ENCODE measurements at regions not wholly inside any gene's neighbourhood (a gene's known extent, or its start where the extent isn't known, plus 50 kb on each side); places are given as distances from the start of the nearest gene placed in this dataset.
"Not testable (repeated sequence)": the region's sequence is repeated elsewhere in the genome, so short reads cannot be mapped to it uniquely, and the experiment has no call there.

DNA sequence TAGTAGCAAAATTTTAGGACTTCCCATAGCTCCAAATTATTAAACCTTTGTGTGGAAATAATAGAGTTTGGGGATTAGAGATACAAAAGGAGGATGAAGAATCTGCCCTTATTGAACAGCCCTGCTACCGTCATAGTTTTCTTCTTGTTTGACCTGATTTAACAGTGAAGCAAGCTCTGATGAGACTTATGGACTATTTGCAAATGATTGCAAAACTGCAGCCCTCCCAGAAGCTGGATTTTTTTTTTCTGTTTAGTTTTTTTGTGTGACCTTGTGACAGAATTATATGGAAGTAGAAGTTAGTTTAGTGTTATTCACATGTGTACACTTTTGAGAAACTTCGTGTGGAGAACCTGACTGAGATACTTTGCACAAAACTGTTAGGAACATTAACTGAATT lies 267.8 kb downstream of the KCNRG start:
- no peak overlapping the region for H3K4me3 ChIP-seq (ENCODE audit: low read depth, low read length)
- TF ChIP-seq, protein P1, sequence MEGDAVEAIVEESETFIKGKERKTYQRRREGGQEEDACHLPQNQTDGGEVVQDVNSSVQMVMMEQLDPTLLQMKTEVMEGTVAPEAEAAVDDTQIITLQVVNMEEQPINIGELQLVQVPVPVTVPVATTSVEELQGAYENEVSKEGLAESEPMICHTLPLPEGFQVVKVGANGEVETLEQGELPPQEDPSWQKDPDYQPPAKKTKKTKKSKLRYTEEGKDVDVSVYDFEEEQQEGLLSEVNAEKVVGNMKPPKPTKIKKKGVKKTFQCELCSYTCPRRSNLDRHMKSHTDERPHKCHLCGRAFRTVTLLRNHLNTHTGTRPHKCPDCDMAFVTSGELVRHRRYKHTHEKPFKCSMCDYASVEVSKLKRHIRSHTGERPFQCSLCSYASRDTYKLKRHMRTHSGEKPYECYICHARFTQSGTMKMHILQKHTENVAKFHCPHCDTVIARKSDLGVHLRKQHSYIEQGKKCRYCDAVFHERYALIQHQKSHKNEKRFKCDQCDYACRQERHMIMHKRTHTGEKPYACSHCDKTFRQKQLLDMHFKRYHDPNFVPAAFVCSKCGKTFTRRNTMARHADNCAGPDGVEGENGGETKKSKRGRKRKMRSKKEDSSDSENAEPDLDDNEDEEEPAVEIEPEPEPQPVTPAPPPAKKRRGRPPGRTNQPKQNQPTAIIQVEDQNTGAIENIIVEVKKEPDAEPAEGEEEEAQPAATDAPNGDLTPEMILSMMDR (IDR thresholded peaks at IDR 0.05; ENCODE audit: low read depth, low read length): no peak
- no peak for DNase-seq (ENCODE audit: low read depth, low spot score)
- in situ Hi-C loops (cut with HindIII; ENCODE audit: low sequenced_read_pairs): no loop called here

DNA sequence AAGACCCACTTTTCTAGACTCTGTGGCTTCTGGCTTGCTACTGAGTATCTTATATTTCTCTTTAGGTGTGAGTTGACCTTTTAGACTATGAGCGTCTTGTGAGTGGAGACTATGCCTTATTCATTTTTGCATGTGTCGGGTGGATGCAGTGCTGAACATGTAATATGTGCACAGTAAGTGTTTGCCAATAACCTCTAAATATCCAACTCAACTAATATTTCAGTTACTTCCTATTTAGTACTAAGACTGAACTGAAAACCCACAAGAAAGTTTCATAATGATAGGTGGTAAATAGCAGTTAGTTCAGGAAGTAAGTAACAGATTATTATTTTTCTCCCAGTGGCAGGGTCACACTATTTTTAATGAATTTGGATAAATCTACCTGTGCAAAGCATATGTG lies 269.3 kb downstream of the KCNRG start:
- no peak for DNase-seq (ENCODE audit: low read depth, low spot score)
- H3K4me3 ChIP-seq (ENCODE audit: low read depth, low read length): no peak overlapping the region
- TF ChIP-seq, protein P1 (IDR thresholded peaks at IDR 0.05; ENCODE audit: low read depth, low read length): no peak
- in situ Hi-C loops (cut with HindIII; ENCODE audit: low sequenced_read_pairs): no loop called here

DNA sequence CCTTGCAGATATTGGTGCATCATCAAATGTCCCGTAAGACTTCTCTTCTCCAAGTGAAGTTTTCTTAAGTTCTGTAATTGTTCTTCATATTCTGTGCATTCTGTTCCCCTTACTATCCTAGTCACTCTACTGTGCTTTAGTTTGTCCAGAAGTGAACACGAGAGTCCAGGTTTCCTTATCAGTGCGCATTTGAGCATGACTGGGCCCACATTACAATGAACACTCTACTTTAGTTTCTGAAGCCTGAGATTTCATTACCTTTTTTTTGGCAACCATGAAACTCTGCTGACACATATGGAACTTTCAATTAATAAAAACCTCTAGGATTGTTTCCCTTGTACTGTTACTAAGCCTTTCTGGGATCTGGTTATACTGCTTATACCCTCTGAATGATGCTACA lies 270.0 kb downstream of the KCNRG start:
- in situ Hi-C loops (cut with HindIII; ENCODE audit: low sequenced_read_pairs): no loop called here
- TF ChIP-seq, protein P1 (IDR thresholded peaks at IDR 0.05; ENCODE audit: low read depth, low read length): no peak
- no peak overlapping the region for H3K4me3 ChIP-seq (ENCODE audit: low read depth, low read length)
- DNase-seq (ENCODE audit: low read depth, low spot score): no peak

DNA sequence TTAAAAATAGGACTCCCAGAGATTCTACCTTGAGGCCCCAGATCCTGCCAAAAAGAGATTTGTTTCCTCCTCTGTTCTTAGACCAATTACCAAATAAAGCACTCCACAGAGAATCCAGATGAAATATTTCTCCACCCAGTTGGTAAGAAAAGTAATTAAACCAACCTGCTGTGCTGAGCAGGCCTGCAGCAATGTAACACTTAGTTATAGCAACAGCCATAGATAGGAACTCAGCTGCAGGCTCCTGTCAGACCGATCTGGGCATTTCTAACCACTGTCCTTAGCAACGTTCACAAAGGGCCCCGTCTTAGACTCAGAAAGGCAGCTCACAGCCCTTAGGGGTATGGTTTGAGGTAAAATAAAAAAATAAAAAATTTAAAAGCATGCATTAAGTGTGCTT lies 271.1 kb downstream of the KCNRG start:
- no peak for DNase-seq (ENCODE audit: low read depth, low spot score)
- TF ChIP-seq, protein P1 (IDR thresholded peaks at IDR 0.05; ENCODE audit: low read depth, low read length): no peak
- in situ Hi-C loops (cut with HindIII; ENCODE audit: low sequenced_read_pairs): no loop called here

DNA sequence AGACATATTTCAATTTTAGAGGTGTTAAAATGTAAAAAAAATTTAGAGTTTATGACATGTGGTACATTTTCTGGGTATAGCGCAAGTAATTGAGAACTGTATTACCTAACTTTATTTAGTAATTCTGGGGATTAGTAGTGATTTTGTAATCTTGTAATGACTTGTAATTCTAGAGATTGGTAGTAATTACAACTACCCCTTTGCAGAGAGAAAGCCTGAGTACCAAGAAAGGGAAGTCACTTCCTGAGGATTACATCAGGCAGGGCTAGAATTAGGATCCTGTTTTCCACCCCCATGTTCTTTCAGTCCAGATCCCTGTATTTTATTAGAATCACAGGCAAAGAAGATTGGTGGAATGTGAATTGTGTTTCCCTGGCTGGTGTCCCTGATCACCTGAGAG lies 274.9 kb downstream of the KCNRG start:
- no peak overlapping the region for H3K4me3 ChIP-seq (ENCODE audit: low read depth, low read length)
- in situ Hi-C loops (cut with HindIII; ENCODE audit: low sequenced_read_pairs): no loop called here

More for the DNA sequence above, 271.1 kb downstream of the KCNRG start:
- no peak overlapping the region for H3K4me3 ChIP-seq (ENCODE audit: low read depth, low read length)

DNA sequence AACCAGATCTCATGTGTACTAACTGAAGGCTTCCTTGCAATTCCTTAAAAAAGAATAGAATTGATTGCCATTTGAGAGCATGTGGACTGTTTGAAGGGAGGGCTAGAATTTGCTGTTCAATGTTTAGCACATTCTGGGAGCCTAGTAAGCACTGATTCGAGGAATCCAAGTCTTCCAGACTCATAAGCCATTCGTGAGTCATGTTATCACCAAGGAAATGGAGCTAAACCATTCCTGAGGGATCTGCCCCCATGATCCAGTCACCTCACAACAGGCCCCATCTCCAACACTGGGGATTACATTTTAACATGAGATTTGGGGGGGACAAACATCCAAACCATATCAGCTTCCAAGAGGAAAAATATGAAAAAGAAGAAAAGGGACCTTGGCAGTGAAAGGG lies 276.4 kb downstream of the KCNRG start:
- in situ Hi-C loops (cut with HindIII; ENCODE audit: low sequenced_read_pairs): no loop called here
- TF ChIP-seq, protein P1 (IDR thresholded peaks at IDR 0.05; ENCODE audit: low read depth, low read length): no peak
- no peak overlapping the region for H3K4me3 ChIP-seq (ENCODE audit: low read depth, low read length)
- DNase-seq (ENCODE audit: low read depth, low spot score): no peak

More for the DNA sequence above, 274.9 kb downstream of the KCNRG start:
- DNase-seq (ENCODE audit: low read depth, low spot score): no peak
- TF ChIP-seq, protein P1 (IDR thresholded peaks at IDR 0.05; ENCODE audit: low read depth, low read length): no peak

DNA sequence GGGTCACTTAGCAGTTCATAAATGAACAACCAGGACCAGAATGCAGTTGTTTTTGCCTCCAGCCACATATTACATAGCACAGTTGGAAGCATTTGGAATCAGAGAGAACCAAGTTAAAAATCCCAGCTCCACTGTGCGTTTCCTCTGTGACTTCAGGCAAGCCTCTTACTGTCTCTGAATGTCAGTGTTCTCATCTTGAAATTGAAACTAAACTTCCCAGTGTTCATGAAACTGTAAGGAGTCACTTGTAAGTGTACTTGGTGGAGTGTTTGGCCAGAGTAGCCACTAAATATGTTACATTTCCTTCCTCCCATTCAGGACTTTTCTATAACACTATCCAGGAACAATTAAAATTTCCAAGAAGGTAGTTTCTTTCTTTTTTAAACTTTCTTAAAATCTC lies 276.8 kb downstream of the KCNRG start:
- in situ Hi-C loops (cut with HindIII; ENCODE audit: low sequenced_read_pairs): no loop called here
- no peak overlapping the region for H3K4me3 ChIP-seq (ENCODE audit: low read depth, low read length)
- TF ChIP-seq, protein P1 (IDR thresholded peaks at IDR 0.05; ENCODE audit: low read depth, low read length): no peak
- DNase-seq (ENCODE audit: low read depth, low spot score): no peak

DNA sequence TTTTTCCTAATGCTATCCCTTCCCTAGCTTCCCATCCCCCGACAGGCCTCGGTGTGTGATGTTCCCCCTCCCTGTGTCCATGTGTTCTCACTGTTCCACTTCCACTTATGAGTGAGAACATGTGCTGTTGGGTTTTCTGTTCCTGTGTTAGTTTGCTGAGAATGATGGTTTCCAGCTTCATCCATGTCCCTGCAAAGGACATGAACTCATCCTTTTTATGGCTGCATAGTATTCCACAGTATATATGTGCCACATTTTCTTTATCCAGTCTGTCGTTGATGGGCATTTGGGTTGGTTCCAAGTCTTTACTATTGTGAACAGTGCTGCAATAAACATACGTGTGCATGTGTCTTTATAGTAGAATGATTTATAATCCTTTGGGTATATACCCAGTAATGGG lies 279.2 kb downstream of the KCNRG start:
- in situ Hi-C loops (cut with HindIII; ENCODE audit: low sequenced_read_pairs); DNase-seq (ENCODE audit: low read depth, low spot score); H3K4me3 ChIP-seq (ENCODE audit: low read depth, low read length): not testable (repeated sequence)

Data from astrocyte of the spinal cord (primary cell).